Stimulated activated CD4-positive, alpha-beta T cell treated with anti-CD3 and anti-CD28 coated beads, TNF-alpha, amount 100 ng/mL, for 48 hours (primary cell): ENCODE measurements at regions not wholly inside any gene's neighbourhood (a gene's known extent, or its start where the extent isn't known, plus 50 kb on each side); places are given as distances from the start of the nearest gene placed in this dataset.

Source experiments
- DNase-seq, 3 donors: peaks; one replicate each; pipeline ENCODE4 v3.0.0-alpha.2; 2020; ENCODE audit warnings: low read depth in 3 of 3

DNA sequence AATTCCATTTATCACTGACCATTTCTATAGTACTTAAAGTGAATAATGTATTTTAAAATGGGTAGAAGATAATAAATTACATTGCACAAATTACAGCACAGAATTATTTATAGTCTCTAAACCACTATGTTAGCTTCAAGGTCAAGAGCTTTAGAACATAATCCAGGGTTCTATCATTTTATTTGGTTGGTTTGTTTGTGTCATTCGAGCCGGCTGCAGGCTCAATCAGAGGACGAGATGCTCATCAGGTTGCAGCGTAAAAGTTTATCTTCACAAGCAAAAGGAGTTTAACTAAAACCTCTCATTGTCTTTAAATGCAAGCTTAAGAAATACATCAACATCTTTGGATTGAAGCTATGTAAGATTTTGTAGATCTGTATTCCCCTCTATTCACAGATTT, 523.8 kb downstream of the EFNA5 start:
- DNase-seq, result no peak

DNA sequence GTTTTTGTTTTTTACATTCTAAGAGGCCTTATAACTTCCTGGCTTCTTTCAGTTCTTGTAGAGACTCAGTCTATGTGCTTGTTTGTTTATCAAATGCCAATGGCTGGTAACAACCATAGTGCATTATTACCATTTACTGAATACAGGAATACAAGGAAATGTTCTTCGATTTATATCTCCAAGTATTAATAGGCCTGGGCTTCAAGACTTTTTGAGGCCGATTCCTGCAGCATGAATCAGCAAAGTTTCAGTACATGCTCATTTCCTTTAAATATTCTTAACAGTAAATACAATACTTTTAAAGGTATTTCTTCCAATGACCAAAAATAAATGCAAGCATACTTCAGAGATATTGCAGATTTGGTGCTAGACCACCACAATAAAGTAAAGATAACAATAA, 535.3 kb downstream of the EFNA5 start:
- no peak for DNase-seq

DNA sequence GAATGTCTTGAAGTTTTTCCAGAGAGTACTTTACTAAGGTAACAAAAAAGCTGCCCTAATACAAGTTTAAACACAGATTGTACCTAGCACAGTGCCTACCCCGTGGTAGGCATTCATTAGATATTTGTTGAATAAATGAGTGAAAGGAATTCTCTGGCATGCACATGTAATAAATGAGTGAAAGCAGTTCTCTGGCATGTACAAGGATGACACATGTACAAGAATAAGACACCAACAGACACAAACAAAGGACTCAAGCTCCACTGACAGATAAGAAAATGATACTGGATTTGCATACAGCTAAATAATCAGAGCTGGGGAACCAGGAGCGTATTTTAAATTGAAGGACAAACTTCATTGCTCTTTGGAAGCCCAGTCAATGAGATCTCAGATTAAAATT, 535.8 kb downstream of the EFNA5 start:
- no peak for DNase-seq

DNA sequence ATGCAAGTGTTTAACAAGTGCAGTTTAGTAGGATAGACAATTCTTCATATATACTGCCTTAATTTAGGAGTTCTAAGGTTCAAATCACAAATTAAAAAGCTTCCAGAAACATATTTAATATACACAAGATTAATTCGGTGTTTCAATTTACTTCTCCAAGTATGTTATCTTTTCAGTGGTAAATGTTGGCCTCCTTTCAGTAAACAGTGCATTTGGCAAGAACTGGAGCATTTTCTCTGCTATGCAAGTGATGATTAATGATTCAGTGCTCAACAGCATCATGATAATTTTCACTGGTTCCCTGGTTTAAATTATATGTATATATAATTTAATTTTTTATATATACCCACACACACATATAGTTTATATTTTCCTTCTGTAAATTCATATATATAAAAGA, 541.7 kb downstream of the EFNA5 start:
- no peak for DNase-seq

DNA sequence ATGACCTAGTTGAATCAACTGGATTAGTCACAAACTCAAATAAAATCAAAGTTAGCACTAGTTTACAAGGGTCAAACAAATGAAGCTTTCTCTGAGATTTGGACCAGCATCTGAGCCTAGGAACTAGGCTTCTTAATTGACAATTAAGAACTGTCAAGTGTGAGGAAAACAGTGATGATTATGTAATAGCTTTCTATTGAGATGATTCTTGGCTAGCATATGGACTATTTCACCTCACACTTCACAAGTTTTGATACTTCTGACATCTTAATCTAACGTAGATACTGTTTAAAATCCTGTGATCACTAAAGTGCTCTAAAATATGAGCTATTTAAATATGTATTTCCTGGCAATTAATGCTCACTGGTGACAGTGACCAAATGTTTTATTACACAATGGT, 542.9 kb downstream of the EFNA5 start:
- no peak for DNase-seq

DNA sequence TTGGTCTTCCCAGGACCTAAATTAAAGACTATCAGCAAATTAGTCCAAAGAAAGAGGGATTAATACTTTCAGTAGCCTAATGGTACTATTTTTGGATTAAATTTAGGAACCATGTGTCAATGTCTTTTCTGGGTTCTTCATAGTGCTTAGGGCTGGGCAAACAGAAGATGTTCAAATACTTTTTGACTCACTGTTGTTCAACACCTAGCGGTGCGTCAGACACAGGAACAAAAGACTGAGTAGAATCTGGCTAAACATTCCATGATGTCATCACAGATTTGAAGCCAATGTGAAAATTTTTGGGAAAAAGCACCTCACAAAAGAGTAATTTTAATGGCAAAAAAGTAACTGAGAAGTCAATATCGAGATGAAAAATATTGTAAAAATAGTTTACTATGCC, 544.4 kb downstream of the EFNA5 start:
- no peak for DNase-seq

DNA sequence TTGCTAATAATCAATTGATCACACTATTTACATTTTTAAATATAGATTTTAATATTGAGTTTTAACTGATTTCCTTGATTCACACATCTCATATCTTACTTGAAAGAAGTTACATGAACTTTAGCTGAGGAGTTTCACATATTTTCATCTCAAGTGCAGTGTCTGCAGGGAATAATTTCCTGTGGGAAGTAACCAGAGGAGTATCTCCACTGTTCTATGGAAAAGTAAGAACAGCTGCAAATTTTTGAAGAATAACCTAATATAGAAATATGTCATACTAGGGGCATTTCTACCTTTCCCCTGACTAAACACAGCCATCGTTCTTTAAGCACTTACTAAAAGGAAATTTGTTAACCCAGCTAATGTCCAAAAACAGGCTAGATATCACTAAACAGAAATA, 546.4 kb downstream of the EFNA5 start:
- DNase-seq, result no peak

DNA sequence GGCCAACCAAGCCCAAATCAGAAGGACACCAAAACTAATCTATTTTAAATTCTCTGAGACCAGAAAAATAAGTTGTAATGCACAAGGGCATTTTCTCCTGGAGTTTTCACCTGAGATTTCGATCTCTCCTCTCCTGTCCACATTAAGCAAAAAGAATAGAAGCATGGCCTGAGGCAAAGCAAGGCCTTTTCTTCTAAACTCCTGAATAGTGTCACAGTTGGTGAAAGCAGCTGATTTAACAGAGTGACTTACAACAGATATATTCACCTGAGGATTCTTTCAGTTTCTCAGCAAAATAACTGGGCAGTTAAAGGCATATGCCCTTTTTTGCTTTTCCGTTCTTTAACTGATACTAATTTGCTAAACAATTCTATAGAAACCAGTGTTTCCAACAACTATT, 547.7 kb downstream of the EFNA5 start:
- DNase-seq, result no peak

DNA sequence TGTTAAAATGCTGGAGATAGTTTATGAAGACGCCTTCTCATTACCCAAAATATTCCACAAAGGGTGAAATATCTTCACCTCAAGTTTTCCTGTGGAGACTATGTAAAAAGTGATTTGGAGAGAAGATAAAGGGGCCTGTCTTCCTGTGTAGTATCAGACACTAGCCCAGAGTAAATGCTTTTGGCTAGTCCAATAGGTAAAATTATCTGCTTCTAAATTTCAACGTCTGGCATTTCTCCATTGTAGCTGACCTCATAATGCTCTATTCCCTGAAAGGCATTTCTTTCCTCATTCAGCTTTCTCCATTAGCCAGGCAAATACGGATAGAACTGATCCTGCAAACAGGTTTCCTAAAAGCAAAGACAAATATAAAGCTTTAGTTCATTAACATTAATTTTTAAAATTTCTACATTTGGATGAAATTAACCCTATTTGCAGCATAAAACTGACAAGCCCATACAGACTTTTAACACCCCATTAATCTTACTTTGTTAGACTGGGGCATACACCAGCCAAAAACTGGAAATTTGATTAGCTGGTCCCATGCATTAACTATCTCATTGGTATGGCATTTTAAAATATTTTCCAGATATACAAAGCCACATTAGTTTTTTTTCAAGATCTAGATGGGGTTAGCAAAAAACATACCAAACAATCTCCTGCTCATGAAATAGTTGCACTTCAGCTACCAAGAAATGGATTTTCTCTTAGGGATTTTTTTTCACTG, 548.8 kb downstream of the EFNA5 start:
- DNase-seq, result no peak

DNA sequence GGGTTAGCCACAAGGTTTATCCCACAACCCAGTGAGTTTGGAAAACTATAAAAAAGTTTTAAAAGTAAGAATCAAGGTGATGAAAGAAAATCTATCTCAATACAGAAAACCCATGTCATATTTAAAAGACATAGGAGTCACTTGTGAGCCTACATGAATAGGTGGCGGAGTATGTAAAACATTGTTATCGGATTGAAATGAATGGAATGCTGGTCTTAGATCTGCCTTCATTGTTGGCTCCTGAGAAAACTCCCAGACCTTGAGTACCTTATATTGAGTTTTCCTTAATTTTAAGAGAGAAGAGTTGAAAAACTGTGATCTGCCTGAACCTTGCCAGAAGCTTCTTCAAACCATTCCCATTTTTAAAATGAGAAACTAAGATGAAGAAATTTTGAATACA, 551.1 kb downstream of the EFNA5 start:
- no peak for DNase-seq

DNA sequence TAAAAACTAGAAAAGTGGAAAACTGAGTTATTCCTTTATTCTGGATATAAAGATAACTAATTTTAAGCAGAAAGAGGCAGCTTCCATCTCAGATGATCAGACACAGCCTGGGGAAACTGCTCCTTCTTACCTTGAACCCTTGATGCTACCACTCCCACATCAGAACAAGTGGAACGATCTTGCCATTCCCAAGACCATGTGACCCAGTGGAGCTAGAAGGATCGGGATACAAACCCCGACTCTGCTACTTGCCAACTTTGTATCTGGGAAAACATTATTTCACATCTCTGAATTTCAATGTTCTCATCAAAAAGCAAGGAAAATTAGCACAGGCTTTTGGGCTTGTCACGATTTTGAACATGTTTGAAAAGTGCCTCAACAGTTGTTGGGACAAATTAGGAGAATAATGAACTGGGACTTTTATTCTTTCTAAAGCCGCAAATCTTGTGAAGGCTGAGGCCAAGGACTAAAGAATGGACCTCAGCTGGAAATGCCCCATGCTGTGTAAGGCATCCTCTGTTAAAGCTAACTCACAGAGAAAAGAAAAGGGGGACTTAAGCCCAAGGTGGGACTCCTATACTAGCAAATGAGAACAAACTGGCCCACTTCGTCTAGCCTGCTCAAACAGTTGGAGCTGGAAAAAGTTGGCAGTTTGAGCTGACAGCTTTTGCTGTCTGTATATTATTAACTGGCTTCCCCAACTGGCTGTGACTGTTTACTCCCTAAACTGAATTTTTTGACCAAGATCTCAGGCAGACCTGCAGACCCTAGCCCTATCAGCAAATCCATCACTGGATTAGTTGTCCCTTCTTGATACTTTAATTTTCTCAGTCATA, 552.3 kb downstream of the EFNA5 start:
- no peak for DNase-seq

DNA sequence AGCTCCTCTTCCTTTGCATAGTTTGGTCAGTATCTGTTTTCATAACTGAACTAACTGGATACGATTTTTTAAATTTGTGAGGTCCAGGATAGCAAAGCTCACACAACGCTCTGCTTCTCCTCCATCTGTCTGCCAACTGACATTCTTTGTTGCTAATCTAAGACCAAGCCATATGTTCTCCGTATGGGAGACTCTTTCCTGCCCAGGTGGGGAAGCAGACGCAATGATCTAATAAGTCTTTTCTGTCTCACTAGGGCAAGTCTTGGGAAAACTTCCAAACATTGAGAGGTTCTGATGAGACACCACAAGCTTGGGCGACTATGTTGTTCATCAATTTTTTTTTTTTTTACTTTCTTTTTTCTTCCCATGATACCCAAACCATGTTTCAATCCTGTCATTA, 558.5 kb downstream of the EFNA5 start:
- DNase-seq, result no peak

DNA sequence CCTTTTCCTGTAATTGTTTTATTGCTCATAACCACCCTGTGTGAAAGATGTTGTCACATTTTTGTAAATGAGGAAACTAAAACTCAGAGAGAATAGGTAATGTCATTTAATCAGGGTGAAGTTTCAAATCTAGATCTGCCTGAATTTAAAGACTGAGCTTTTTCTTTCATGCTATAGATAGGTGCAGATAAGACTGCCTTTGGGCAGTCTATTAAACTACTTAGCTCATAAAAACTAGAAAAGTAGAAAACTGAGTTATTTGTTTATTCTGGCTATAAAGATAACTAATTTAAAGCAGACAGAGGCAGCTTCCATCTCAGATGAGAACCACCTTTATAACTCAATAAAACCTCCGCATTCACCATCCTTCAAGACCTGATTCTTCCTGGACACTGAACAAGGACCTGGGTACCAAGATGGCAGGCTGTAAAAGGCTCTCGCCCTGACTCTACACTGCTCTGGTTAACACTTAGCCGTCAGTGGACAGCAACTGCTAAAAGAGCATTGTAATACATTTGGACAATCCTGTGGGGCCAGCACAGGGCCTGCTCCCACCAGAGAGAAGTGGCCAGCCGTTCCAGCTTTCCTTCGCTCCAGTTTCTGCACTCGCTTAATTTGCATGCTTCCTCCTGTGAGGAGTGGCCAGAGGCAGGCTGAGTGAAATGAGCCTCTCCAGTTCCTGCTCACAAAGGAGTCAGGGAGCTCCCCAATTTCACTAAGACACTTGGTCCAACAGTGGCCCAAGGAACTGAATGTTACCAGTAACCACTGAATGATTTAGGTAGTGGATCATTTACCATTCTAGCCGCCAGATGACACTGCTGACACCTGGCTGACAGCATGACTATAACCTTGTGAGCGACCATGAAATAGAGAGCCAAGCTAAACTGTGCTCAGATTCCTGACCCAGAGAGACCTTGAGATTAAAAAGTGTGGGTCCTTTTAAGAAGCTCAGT, 566.4 kb downstream of the EFNA5 start:
- no peak for DNase-seq

DNA sequence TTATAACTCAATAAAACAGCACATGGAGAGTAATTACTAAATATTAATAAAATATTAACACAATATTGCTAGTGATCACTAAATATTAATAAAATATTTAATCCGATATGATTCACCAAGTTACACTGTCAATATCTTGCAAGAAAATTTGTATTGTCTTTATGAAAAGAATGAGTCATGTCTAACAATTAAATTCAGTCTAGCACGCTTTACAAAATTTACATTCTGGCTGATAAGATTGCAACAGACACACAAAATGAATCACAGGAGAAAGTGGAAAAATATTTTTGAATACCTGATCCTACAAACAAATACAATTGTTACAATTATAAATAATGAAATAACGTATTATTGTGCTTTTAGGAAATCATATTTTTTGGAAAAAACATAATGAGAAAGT, 567.2 kb downstream of the EFNA5 start:
- no peak for DNase-seq

DNA sequence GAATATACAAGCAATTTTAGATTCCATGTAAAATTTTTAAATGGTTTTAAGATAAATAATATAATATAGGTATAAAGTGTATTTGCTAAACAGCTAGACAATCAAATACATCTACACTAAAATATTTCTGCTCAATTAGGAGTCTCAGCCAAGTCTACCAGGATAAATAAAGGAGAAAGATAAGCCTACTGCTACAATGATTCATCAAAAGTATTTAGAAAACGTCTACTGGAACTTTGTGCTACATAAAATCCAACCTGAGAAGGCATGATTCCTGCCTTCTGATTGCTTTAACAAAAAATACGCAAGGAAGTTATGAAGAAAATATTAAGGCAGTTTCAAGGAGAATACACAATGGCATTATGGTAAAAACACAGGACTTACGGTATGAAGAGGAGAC, 570.6 kb downstream of the EFNA5 start:
- no peak for DNase-seq

DNA sequence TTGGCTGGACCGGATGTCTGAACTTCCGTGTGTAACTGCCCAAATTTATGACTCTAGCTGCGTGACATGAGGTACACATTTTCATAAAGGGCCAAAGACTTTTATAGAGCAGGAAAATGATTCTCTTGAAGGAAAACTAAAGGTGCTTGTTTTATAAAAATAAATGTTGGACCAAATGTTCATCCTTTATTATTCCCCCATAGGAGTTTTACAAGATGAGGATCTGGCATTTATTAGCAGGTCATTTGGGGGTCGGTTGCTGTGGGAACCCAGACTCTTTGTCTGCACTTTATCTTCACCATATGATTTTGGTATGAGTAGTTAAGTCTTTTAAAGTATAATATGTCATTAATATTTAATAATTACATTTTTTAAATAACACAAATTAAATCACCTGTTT, 571.2 kb downstream of the EFNA5 start:
- DNase-seq, result no peak

DNA sequence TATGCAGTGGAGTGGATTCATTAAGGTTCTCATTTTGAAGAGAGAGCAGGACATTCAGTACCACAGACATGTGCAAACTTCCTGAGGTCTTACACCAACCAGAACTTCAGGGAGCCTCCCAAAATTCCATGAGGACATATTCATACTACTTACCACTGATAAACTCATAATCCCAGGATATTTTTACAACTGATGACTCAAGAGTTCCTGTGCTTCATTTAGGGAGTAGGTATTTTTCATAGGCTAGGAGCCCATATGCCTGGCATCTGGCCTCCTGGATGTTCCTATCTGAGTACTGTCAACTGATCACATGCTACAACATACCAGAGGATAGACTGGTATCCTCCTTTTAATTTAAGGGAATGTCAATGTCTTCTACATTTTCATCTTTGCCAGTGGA, 578.0 kb downstream of the EFNA5 start:
- DNase-seq, result no peak

DNA sequence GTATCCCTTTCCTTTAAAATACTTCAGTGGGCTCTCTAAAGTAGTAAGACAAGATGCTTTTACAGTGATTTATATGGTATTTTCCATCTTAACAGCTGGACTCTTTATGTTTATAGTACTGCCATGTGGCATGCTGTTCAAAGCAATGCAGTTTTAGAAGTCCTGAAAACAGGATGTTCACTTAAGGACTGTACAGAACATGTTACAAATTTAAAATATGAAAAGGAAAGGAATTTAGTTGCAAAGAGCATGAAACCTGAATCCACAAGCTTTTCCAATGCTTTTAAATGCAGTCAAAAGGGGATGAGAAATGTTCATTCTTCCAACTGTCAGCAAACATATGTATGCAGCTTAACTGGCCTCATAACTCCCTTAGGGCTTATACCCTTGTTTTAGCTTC, 580.2 kb downstream of the EFNA5 start:
- DNase-seq, result no peak

DNA sequence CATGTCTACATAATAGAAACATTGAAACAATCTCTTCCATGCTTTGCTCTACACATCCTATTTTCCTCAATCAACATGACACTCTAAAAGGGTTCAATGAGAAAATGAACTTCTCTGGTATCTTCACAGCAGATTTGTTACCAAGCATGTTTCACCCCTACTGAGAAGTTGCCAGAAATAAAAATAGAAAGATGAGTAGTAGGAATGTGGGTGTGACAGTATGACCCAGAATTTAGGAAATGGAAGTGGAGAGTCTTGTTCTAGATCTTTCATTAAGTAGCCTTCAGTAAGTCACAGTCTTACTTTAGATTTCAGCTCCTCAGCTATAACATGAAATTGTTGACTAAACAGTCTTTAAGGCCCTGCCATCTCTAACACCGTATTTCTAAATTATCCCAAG, 581.8 kb downstream of the EFNA5 start:
- DNase-seq, result no peak

DNA sequence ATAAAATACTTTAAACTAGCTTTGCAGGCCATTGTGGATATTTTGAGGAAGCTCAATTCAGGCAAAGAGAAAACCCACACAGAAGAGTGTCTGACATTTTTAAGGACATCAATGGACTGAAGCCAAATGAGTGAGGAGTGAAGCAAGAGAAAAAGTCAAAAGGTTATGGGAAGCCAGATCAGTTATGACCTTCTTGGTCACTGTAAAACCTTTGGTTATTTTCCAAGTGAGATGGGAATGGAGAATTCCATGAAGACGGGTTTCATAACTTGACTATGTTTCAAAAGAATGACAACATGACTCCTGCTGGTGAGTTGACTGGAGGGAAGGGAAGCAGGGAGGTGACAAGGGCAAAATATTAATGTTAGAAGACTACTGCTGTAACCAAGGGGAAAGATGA, 585.2 kb downstream of the EFNA5 start:
- DNase-seq, result no peak

DNA sequence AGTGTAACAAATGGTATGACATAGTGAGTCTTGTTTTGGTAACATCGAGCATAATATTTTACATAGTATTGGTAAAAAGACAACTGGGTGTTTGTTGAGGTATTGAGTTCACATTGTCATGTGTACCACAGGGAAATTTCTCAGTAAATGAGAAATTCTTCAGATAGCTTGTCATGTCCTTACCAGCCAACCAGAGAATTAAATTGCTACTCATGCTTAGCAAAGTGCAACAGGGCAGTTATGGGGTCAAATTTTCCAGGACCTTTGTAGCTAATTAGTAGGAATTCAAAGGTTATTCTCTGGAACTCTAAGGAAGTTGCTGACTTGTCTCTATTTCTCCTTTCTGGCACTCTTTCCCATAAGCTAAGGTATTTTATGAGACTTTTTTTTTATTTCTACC, 595.7 kb downstream of the EFNA5 start:
- no peak for DNase-seq

DNA sequence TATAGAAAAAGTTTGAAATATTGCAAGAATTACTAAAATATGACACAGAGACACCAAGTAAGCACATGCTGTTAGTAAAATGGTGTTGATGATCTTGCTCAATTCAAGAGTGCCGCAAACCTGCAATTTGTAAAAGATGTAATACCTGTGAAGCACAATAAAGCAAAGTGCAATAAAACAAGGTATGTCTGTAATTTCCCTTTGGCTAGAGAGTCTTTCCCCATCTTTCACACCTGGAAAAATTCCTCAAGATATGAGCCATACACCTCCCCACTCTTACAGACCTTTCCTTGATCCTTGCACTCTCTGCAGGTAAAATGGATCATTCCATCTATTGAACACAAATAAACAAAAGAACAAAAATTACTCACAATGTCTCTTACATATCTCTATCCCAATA, 597.8 kb downstream of the EFNA5 start:
- no peak for DNase-seq
